ENCODE measurements at regions not wholly inside any gene's neighbourhood (a gene's known extent, or its start where the extent isn't known, plus 50 kb on each side); places are given as distances from the start of the nearest gene placed in this dataset.

- no peak for TF ChIP-seq ZFX (IDR thresholded peaks at IDR 0.05; ENCODE audit: borderline replicate concordance)
- H3K27ac ChIP-seq: no peak overlapping the region
Observed at GRCh38 chr3:1583044-1583443, 490.2 kb downstream of the CNTN6 start.

GRCh38 chr3:1587426-1587825 is 494.6 kb downstream of the CNTN6 start:
- no peak for TF ChIP-seq CTCF (IDR thresholded peaks at IDR 0.05)
- no peak overlapping the region for H3K27ac ChIP-seq

- no peak for TF ChIP-seq ZFX (IDR thresholded peaks at IDR 0.05; ENCODE audit: borderline replicate concordance)
- TF ChIP-seq CTCF (IDR thresholded peaks at IDR 0.05): no peak
- H3K27ac ChIP-seq: no peak overlapping the region
Observed at GRCh38 chr3:1591327-1592028, 498.7 kb downstream of the CNTN6 start.

- H3K27ac ChIP-seq: no peak overlapping the region
- TF ChIP-seq ZFX (IDR thresholded peaks at IDR 0.05; ENCODE audit: borderline replicate concordance) (no peak), CTCF (IDR thresholded peaks at IDR 0.05) (no peak)
Observed at GRCh38 chr3:1594940-1595339, 502.1 kb downstream of the CNTN6 start.

GRCh38 chr3:1600206-1600605 is 498.5 kb upstream of the CNTN4 start:
- TF ChIP-seq ZFX (IDR thresholded peaks at IDR 0.05; ENCODE audit: borderline replicate concordance) (no peak), CTCF (IDR thresholded peaks at IDR 0.05) (no peak)
- no peak overlapping the region for H3K27ac ChIP-seq

GRCh38 chr3:1600700-1601418 is 497.8 kb upstream of the CNTN4 start:
- no peak overlapping the region for H3K27ac ChIP-seq
- TF ChIP-seq CTCF (IDR thresholded peaks at IDR 0.05) (no peak), ZFX (IDR thresholded peaks at IDR 0.05; ENCODE audit: borderline replicate concordance) (no peak)

GRCh38 chr3:1609416-1609815 is 489.2 kb upstream of the CNTN4 start:
- TF ChIP-seq CTCF (IDR thresholded peaks at IDR 0.05) (no peak), ZFX (IDR thresholded peaks at IDR 0.05; ENCODE audit: borderline replicate concordance) (no peak)
- H3K27ac ChIP-seq: no peak overlapping the region

Data from 22Rv1 (cell line).